Activated CD8-positive, alpha-beta T cell treated with anti-CD3 and anti-CD28 coated beads for 36 hours (primary cell): ENCODE measurements at regions not wholly inside any gene's neighbourhood (a gene's known extent, or its start where the extent isn't known, plus 50 kb on each side); places are given as distances from the start of the nearest gene placed in this dataset.

Experiments used
- ATAC-seq: fragments of 200-7000 bp; cut with Tn5 transposase; one replicate; pipeline ENCODE4 v1.10.0; 2021; ENCODE audit warnings: mild to moderate bottlenecking, moderate library complexity
- CTCF ChIA-PET: fragments of 350-600 bp; sonication (Branson Sonifier 250); formaldehyde crosslinking; loops from one replicate; lab custom pipeline; 2021; ENCODE audit warnings: antibody characterized with exemption; lab: Charles Lee
- POLR2A ChIA-PET: fragments of 350-600 bp; sonication (Branson Sonifier 250); formaldehyde crosslinking; loops from one replicate; lab custom pipeline; 2021; ENCODE audit warnings: antibody characterized with exemption; lab: Charles Lee
- DNase-seq: peaks from one replicate; pipeline ENCODE4 v3.0.0-alpha.2; 2020
- H3K27ac Mint-ChIP-seq: one replicate; pipeline ENCODE4 v1.8.0; 2021; ENCODE audit warnings: mild to moderate bottlenecking, mixed read lengths
- H3K27me3 Mint-ChIP-seq: one replicate; pipeline ENCODE4 v1.8.0; 2021; ENCODE audit warnings: mixed read lengths
- H3K36me3 Mint-ChIP-seq: one replicate; pipeline ENCODE4 v1.8.0; 2021; ENCODE audit warnings: low read depth, mixed read lengths
- H3K4me1 Mint-ChIP-seq: one replicate; pipeline ENCODE4 v1.8.0; 2021; ENCODE audit warnings: low read depth, mixed read lengths
- H3K4me3 Mint-ChIP-seq: one replicate; pipeline ENCODE4 v1.8.0; 2021; ENCODE audit warnings: mild to moderate bottlenecking, moderate library complexity, mixed read lengths
- H3K9me3 Mint-ChIP-seq: one replicate; pipeline ENCODE4 v1.8.0; 2021; ENCODE audit warnings: mixed read lengths
- CTCF ChIP-seq: fragments of 200-600 bp; IDR thresholded peaks from one replicate; pipeline ENCODE4 v1.8.0; 2022; ENCODE audit warnings: antibody characterized with exemption, mild to moderate bottlenecking
- intact Hi-C: fragments of 100-400 bp; cut with micrococcal nuclease; formaldehyde crosslinking; loops from one replicate; pipeline ENCODE4 v1.10.0; 2022

- POLR2A ChIA-PET = no interaction called here
- CTCF ChIA-PET = no interaction called here
- no peaks in the 10 kb centered on the region for H3K36me3 Mint-ChIP-seq
- DNase-seq = no peak
- H3K9me3 Mint-ChIP-seq = peaks cover 10% of the 10 kb centered on the region
- ATAC-seq = no peak
- H3K4me1 Mint-ChIP-seq = no peaks in the 10 kb centered on the region
- H3K27me3 Mint-ChIP-seq = no peaks in the 10 kb centered on the region
- no peak overlapping the region for H3K27ac Mint-ChIP-seq
- TF ChIP-seq CTCF = no peak
- intact Hi-C loops = no loop called here
- no peak overlapping the region for H3K4me3 Mint-ChIP-seq
Measured at GRCh38 chr22:49168219-49168813, 659.4 kb downstream of the BRD1 start.

- intact Hi-C loops = no loop called here
- Mint-ChIP-seq H3K4me3 (no peak overlapping the region), H3K4me1 (no peaks in the 10 kb centered on the region), H3K27me3 (no peaks in the 10 kb centered on the region), H3K36me3 (no peaks in the 10 kb centered on the region), H3K9me3 (peaks cover 5% of the 10 kb centered on the region), H3K27ac (no peak overlapping the region)
- ATAC-seq (no peak), DNase-seq (no peak)
- POLR2A ChIA-PET = no interaction called here
- CTCF ChIA-PET = no interaction called here
- TF ChIP-seq CTCF = no peak
Measured at GRCh38 chr22:49166746-49167145, 660.9 kb downstream of the BRD1 start.

GRCh38 chr22:49166211-49166610 is 661.5 kb downstream of the BRD1 start:
- no peak for DNase-seq
- CTCF ChIA-PET = no interaction called here
- Mint-ChIP-seq H3K9me3 (peaks cover 1% of the 10 kb centered on the region), H3K36me3 (no peaks in the 10 kb centered on the region), H3K4me3 (no peak overlapping the region), H3K4me1 (no peaks in the 10 kb centered on the region), H3K27me3 (no peaks in the 10 kb centered on the region), H3K27ac (no peak overlapping the region)
- ATAC-seq = no peak
- POLR2A ChIA-PET = no interaction called here
- TF ChIP-seq CTCF = no peak
- intact Hi-C loops = no loop called here

GRCh38 chr22:49164773-49165320 is 662.8 kb downstream of the BRD1 start:
- H3K27ac Mint-ChIP-seq = no peak overlapping the region
- no peaks in the 10 kb centered on the region for H3K27me3 Mint-ChIP-seq
- DNase-seq (no peak), ATAC-seq (no peak)
- no peaks in the 10 kb centered on the region for H3K36me3 Mint-ChIP-seq
- no peak for TF ChIP-seq CTCF
- H3K9me3 Mint-ChIP-seq = no peaks in the 10 kb centered on the region
- H3K4me1 Mint-ChIP-seq = no peaks in the 10 kb centered on the region
- POLR2A ChIA-PET = no interaction called here
- CTCF ChIA-PET = no interaction called here
- intact Hi-C loops = no loop called here
- H3K4me3 Mint-ChIP-seq = no peak overlapping the region

- no peak overlapping the region for H3K27ac Mint-ChIP-seq
- TF ChIP-seq CTCF = no peak
- POLR2A ChIA-PET = no interaction called here
- no peak overlapping the region for H3K4me3 Mint-ChIP-seq
- intact Hi-C loops = no loop called here
- H3K9me3 Mint-ChIP-seq = no peaks in the 10 kb centered on the region
- CTCF ChIA-PET = no interaction called here
- ATAC-seq = no peak
- no peaks in the 10 kb centered on the region for H3K4me1 Mint-ChIP-seq
- H3K36me3 Mint-ChIP-seq = no peaks in the 10 kb centered on the region
- no peak for DNase-seq
- H3K27me3 Mint-ChIP-seq = no peaks in the 10 kb centered on the region
Measured at GRCh38 chr22:49163960-49164690, 663.5 kb downstream of the BRD1 start.
